C4-2B (cell line): ENCODE measurements at regions not wholly inside any gene's neighbourhood (a gene's known extent, or its start where the extent isn't known, plus 50 kb on each side); places are given as distances from the start of the nearest gene placed in this dataset.

ENCODE experiments used
- H3K27ac ChIP-seq: fragments of 450-650 bp; 2 replicates; pipeline ENCODE4 v1.5.1; 2017
- CTCF ChIP-seq: fragments of 450-650 bp; conservative IDR thresholded peaks from 2 replicates; pipeline ENCODE4 v1.5.1; 2017; ENCODE audit warnings: mild to moderate bottlenecking
- ZFX ChIP-seq: fragments of 450-650 bp; IDR thresholded peaks from 2 replicates; pipeline ENCODE4 v1.6.1; 2017

DNA sequence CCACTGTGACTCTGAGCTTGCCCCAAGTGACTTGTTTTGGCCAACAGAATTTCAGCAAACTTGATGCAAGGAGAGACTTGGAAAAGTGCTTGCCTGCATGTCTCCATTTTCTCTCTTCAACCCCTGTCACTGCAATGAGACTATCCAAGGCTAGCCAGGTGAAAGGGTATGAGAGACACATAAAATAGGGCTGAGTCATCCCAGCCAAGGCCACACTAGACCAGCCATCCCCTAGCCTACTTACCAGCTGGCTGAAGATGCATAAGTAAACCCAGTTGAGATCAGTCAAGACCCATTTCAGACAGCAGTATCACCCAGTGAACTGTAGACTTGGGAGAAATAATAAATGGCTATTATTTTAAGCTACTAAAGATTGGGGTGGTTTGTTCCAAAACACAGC, 52.9 kb upstream of the VLDLR start:
- H3K27ac ChIP-seq: no peak overlapping the region
- no peak for TF ChIP-seq ZFX
- TF ChIP-seq CTCF: no peak

DNA sequence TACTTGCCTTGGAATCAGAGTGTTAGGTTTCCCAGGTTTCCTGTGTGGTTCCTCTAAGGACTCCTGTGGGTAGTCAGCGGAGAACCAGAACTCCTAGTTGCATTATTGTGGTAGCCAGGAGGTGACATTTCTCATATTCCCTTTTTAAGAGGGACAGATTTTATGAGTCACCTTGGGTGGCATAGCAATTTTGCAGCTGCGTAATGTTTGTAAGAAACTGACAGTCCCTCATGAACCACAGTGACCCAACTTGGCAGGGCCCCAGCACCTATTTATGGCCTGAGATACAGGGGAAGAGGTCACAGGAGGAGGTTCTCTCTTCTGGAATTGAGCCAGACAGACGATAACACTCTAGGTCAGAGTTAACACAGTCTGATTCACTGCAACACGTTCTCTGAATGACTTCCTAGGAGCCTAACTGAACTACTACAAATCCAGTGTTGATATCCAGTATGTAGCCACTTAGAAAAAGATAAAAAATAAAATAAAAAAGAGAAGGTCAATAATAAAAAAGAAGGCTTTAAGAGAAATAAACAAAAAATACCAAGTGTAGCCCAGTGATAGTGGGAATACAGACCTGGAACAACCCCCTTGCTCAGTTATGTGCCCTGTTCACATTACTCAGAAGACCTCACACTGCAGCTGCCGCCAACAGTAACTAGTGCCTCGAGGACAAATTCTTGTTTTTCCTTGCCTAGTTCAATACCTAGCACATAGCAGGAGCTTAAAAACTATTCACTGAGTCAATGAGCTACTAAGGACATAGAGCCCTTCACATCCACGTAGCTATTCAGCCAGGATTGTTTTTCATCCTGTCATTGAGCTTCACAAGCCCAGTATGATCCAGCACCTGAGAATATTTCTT, 50.7 kb upstream of the VLDLR start:
- TF ChIP-seq ZFX: no peak
- TF ChIP-seq CTCF: no peak
- no peak overlapping the region for H3K27ac ChIP-seq
